A549 (cell line): ENCODE measurements at regions not wholly inside any gene's neighbourhood (a gene's known extent, or its start where the extent isn't known, plus 50 kb on each side); places are given as distances from the start of the nearest gene placed in this dataset.
"Not testable (repeated sequence)": the region's sequence is repeated elsewhere in the genome, so short reads cannot be mapped to it uniquely, and the experiment has no call there.

ENCODE experiments used
- ATAC-seq, 2 experiments: fragments of 200-7000 bp in 1 of 2; fragments of >200 bp in 1 of 2; cut with Nextera tagmentation in 1 of 2; cut with Tn5 transposase in 1 of 2; 3 replicates each; pipeline versions ENCODE4 v1.8.0 to v1.9.1; 2018 to 2020; ENCODE audit warnings: mild to moderate bottlenecking in 1 of 2, moderate library complexity in 1 of 2
- CTCF ChIA-PET: fragments of 300-600 bp; sonication (Branson Sonifier 250); formaldehyde crosslinking; extraction: SDS; loops from one replicate; lab custom pipeline; 2021; ENCODE audit warnings: antibody characterized with exemption, inconsistent platforms; lab: Yijun Ruan, JAX
- POLR2A ChIA-PET: fragments of 350-600 bp; formaldehyde crosslinking; extraction: SDS; loops from one replicate; lab custom pipeline; 2021; ENCODE audit warnings: antibody characterized with exemption, inconsistent platforms; lab: Yijun Ruan, JAX
- DNase-seq, 2 experiments: peaks; one replicate each; pipeline versions ENCODE4 v3.0.0 to v3.0.0-alpha.2; 2011 to 2016; ENCODE audit warnings: low read depth in 1 of 2, low spot score in 1 of 2
- FAIRE-seq: peaks from 2 replicates; lab custom pipeline; 2011; peaks lifted over from hg19 to GRCh38; lab: Jason Lieb, UNC
- H3K27ac ChIP-seq, 2 experiments: fragments of >200 bp; sonication (Bioruptor Twin); formaldehyde crosslinking; 3 replicates each; pipeline ENCODE4 v1.5.1; 2016 to 2017
- H3K4me1 ChIP-seq: fragments of >200 bp; sonication (Bioruptor Twin); formaldehyde crosslinking; 3 replicates; pipeline ENCODE4 v1.6.1; 2016
- H3K4me2 ChIP-seq: fragments of >200 bp; sonication (Bioruptor Twin); formaldehyde crosslinking; 3 replicates; pipeline ENCODE4 v1.6.1; 2016
- H3K4me3 ChIP-seq: fragments of >200 bp; sonication (Bioruptor Twin); formaldehyde crosslinking; 3 replicates; pipeline ENCODE4 v1.5.1; 2016
- H3K9me3 ChIP-seq: fragments of >200 bp; sonication (Bioruptor Twin); formaldehyde crosslinking; 3 replicates; pipeline ENCODE4 v1.6.1; 2016
- EP300 ChIP-seq, 2 experiments: fragments of >200 bp; sonication (Bioruptor Twin); formaldehyde crosslinking; IDR thresholded peaks; 2 replicates in 1 of 2; 3 replicates in 1 of 2; pipeline ENCODE4 v1.6.1; 2016 to 2017
- FOXS1 ChIP-seq: fragments of 250-450 bp; sonication (Bioruptor Pico); IDR thresholded peaks from 2 replicates; pipeline ENCODE4 v1.5.0; 2020; ENCODE audit warnings: mild to moderate bottlenecking, moderate library complexity
- GATA3 ChIP-seq: IDR thresholded peaks from 2 replicates; pipeline ENCODE4 v1.6.1; 2012; ENCODE audit warnings: borderline replicate concordance
- JUN ChIP-seq, 2 experiments: fragments of >200 bp; sonication (Bioruptor Twin); formaldehyde crosslinking; IDR thresholded peaks; 2 replicates in 1 of 2; 3 replicates in 1 of 2; pipeline ENCODE4 v1.6.1; 2016 to 2017
- KDM5A ChIP-seq: fragments of 200-600 bp; sonication (generic); IDR thresholded peaks from 2 replicates; pipeline ENCODE4 v1.6.1; 2016; ENCODE audit warnings: antibody characterized with exemption, mild to moderate bottlenecking
- NFE2L2 ChIP-seq: fragments of 150-350 bp; conservative IDR thresholded peaks from 2 replicates; pipeline ENCODE4 v1.6.1; 2014; ENCODE audit warnings: low read length
- NPAS2 ChIP-seq: fragments of 250-450 bp; sonication (Bioruptor Pico); IDR thresholded peaks from 2 replicates; pipeline ENCODE4 v1.8.0; 2022; ENCODE audit warnings: mild to moderate bottlenecking, moderate library complexity, borderline replicate concordance
- RAD21 ChIP-seq, 2 experiments: fragments of >200 bp in 1 of 2; sonication (Bioruptor Twin) in 1 of 2; formaldehyde crosslinking in 1 of 2; IDR thresholded peaks in 1 of 2; conservative IDR thresholded peaks in 1 of 2; 2 replicates in 1 of 2; 3 replicates in 1 of 2; pipeline ENCODE4 v1.6.1; 2012 to 2018; ENCODE audit warnings: inconsistent platforms in 1 of 2
- RARB ChIP-seq: fragments of 250-450 bp; sonication (Bioruptor Pico); IDR thresholded peaks from 2 replicates; pipeline ENCODE4 v1.8.0; 2021; ENCODE audit warnings: mild to moderate bottlenecking, moderate library complexity
- RCOR1 ChIP-seq: fragments of 150-350 bp; IDR thresholded peaks from 2 replicates; pipeline ENCODE4 v1.6.1; 2014; ENCODE audit warnings: antibody characterized with exemption, low read length, low read depth
- RFX5 ChIP-seq: fragments of 450-650 bp; IDR thresholded peaks from 2 replicates; pipeline ENCODE4 v1.7.1; 2014; ENCODE audit warnings: antibody characterized with exemption, mild to moderate bottlenecking, moderate library complexity
- SMC3 ChIP-seq: fragments of >200 bp; sonication (Bioruptor Twin); formaldehyde crosslinking; IDR thresholded peaks from 3 replicates; pipeline ENCODE4 v1.6.1; 2018; ENCODE audit warnings: inconsistent platforms
- TP53 ChIP-seq: fragments of 250-450 bp; sonication (Bioruptor Pico); IDR thresholded peaks from 2 replicates; pipeline ENCODE4 v1.5.0; 2021; ENCODE audit warnings: mild to moderate bottlenecking, moderate library complexity
- ZC3H11A ChIP-seq: fragments of 450-650 bp; IDR thresholded peaks from 2 replicates; pipeline ENCODE4 v1.6.1; 2014; ENCODE audit warnings: antibody characterized with exemption, mild to moderate bottlenecking
- ZNF302 ChIP-seq: fragments of 250-450 bp; sonication (Bioruptor Pico); IDR thresholded peaks from 2 replicates; pipeline ENCODE4 v1.9.0; 2021; ENCODE audit warnings: inconsistent platforms, mild to moderate bottlenecking, moderate library complexity
- WGBS: methylation state at CpG from one replicate; pipeline ENCODE4 v1.1.6; 2017; ENCODE audit errors: missing lambda C conversion rate; 5-methylcytosine and 5-hydroxymethylcytosine counted together
- TF ChIP-seq, protein P1 (sequence below): fragments of >200 bp; sonication (Bioruptor Twin); formaldehyde crosslinking; IDR thresholded peaks from 3 replicates; pipeline ENCODE4 v1.5.1; 2016
- TF ChIP-seq, protein P2 (sequence below): fragments of 200-600 bp; sonication (generic); IDR thresholded peaks from 2 replicates; pipeline ENCODE4 v1.6.1; 2016; ENCODE audit warnings: antibody characterized with exemption, mild to moderate bottlenecking, moderate library complexity
- TF ChIP-seq, protein P3 (sequence below): fragments of 250-450 bp; sonication (Bioruptor Pico); IDR thresholded peaks from 2 replicates; pipeline ENCODE4 v1.5.0; 2020; ENCODE audit warnings: low read depth, mild to moderate bottlenecking, moderate library complexity
- TF ChIP-seq, protein P4 (sequence below): IDR thresholded peaks from 2 replicates; pipeline ENCODE4 v1.6.1; 2012
- TF ChIP-seq, protein P5 (sequence below): fragments of 250-450 bp; sonication (Bioruptor Pico); IDR thresholded peaks from 2 replicates; pipeline ENCODE4 v1.5.0; 2021; ENCODE audit warnings: mild to moderate bottlenecking, moderate library complexity, borderline replicate concordance

DNA sequence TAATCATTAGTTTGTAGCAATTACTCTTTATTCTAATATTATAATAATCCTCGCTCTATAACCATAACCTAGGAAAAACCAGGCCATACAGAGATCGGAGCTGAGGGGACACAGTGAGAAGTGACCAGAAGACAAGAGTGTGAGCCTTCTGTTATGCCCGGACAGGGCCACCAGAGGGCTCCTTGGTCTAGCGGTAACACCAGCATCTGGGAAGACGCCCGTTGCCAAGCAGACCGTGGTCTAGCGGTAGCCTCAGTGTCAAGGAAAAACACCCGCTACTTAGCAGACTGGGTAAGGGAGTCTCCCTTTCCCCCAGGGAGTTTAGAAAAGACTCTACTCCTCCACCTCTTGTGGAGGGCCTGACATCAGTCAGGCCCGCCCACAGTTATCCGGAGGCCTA is 235.9 kb upstream of the ACO1 start:
- ATAC-seq, FAIRE-seq, H3K4me3 ChIP-seq, H3K4me1 ChIP-seq, H3K27ac ChIP-seq, DNase-seq, POLR2A ChIA-PET, H3K4me2 ChIP-seq, H3K9me3 ChIP-seq: not testable (repeated sequence)
- CTCF ChIA-PET: interaction anchor here (1.5 kb wide), 1 partner anchor 105 kb away, joined by 4 read pairs; no protein-coding TSS in a partner anchor
- peak in 1 of 2 experiments; percentile 26; a peak in 2 of 5 replicates for TF ChIP-seq RAD21 (conservative IDR thresholded peaks at IDR 0.05 in 1 of 2, IDR thresholded peaks at IDR 0.05 in 1 of 2)
- TF ChIP-seq, protein P1, sequence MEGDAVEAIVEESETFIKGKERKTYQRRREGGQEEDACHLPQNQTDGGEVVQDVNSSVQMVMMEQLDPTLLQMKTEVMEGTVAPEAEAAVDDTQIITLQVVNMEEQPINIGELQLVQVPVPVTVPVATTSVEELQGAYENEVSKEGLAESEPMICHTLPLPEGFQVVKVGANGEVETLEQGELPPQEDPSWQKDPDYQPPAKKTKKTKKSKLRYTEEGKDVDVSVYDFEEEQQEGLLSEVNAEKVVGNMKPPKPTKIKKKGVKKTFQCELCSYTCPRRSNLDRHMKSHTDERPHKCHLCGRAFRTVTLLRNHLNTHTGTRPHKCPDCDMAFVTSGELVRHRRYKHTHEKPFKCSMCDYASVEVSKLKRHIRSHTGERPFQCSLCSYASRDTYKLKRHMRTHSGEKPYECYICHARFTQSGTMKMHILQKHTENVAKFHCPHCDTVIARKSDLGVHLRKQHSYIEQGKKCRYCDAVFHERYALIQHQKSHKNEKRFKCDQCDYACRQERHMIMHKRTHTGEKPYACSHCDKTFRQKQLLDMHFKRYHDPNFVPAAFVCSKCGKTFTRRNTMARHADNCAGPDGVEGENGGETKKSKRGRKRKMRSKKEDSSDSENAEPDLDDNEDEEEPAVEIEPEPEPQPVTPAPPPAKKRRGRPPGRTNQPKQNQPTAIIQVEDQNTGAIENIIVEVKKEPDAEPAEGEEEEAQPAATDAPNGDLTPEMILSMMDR: peak; percentile 28; the same call in 2 of the 3 replicates
- WGBS: 18% methylated on average over 10 of the region's 11 CpGs

DNA sequence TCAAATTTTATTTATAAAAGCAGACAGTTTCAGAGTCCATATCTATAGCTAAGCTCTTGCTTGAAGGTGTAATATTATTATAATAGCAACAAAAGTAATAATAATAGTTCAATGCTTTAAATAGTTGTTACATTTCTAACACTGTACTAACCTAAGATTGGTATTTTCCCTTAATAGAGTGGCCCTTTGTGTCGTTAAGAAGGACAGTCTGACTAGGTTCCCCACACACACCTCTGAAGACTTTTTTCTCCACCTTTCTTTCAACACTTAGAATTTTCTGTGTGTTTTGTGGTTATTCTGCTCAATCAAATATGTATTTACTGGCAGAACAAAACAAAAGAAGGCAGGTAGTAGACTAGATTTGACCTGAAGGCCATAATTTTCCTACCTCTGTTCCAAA is 223.2 kb upstream of the ACO1 start:
- Histone ChIP-seq H3K27ac (no peak overlapping the region), H3K9me3 (no peaks in the 10 kb centered on the region), H3K4me3 (no peak overlapping the region), H3K4me2 (no peak overlapping the region), H3K4me1 (no peaks in the 10 kb centered on the region)
- no peak for DNase-seq
- ChIA-PET CTCF (no interaction called here), POLR2A (no interaction called here)
- FAIRE-seq: no peak
- WGBS: 0% methylated on average over 1 of the region's 1 CpG
- no peak for TF ChIP-seq ZNF302 (CRISPR knock-in tag)
- TF ChIP-seq, protein P2, sequence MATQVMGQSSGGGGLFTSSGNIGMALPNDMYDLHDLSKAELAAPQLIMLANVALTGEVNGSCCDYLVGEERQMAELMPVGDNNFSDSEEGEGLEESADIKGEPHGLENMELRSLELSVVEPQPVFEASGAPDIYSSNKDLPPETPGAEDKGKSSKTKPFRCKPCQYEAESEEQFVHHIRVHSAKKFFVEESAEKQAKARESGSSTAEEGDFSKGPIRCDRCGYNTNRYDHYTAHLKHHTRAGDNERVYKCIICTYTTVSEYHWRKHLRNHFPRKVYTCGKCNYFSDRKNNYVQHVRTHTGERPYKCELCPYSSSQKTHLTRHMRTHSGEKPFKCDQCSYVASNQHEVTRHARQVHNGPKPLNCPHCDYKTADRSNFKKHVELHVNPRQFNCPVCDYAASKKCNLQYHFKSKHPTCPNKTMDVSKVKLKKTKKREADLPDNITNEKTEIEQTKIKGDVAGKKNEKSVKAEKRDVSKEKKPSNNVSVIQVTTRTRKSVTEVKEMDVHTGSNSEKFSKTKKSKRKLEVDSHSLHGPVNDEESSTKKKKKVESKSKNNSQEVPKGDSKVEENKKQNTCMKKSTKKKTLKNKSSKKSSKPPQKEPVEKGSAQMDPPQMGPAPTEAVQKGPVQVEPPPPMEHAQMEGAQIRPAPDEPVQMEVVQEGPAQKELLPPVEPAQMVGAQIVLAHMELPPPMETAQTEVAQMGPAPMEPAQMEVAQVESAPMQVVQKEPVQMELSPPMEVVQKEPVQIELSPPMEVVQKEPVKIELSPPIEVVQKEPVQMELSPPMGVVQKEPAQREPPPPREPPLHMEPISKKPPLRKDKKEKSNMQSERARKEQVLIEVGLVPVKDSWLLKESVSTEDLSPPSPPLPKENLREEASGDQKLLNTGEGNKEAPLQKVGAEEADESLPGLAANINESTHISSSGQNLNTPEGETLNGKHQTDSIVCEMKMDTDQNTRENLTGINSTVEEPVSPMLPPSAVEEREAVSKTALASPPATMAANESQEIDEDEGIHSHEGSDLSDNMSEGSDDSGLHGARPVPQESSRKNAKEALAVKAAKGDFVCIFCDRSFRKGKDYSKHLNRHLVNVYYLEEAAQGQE: no peak
- TF ChIP-seq, protein P1: no peak
- no peak for TF ChIP-seq RFX5
- TF ChIP-seq NFE2L2: no peak
- TF ChIP-seq EP300 (IDR thresholded peaks at IDR 0.05): no peak
- TF ChIP-seq, protein P3, sequence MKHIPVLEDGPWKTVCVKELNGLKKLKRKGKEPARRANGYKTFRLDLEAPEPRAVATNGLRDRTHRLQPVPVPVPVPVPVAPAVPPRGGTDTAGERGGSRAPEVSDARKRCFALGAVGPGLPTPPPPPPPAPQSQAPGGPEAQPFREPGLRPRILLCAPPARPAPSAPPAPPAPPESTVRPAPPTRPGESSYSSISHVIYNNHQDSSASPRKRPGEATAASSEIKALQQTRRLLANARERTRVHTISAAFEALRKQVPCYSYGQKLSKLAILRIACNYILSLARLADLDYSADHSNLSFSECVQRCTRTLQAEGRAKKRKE (CRISPR knock-in tag): no peak
- TF ChIP-seq RAD21 (conservative IDR thresholded peaks at IDR 0.05 in 1 of 2, IDR thresholded peaks at IDR 0.05 in 1 of 2): no peak
- no peak for TF ChIP-seq FOXS1
- ATAC-seq: no peak

DNA sequence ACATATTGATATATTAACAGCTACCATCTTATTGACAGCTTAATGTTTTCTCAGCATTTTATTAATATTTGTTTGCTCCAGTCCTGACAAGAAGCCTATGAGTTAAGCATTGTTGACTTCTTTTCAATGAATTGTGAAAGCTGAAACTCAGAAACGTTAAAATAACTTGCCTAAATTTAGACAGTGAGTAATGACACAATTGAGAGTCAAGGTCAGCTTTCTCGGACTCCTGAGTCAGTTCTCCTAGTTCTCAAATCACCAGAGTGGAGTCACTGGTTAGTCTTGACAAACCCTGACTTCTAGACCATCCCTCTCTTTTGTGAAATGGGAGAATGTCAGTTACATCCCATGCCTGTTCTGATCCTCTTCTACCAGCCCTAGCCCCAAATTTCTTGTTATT is 222.7 kb upstream of the ACO1 start:
- Histone ChIP-seq H3K4me1 (no peaks in the 10 kb centered on the region), H3K4me3 (no peak overlapping the region), H3K27ac (no peak overlapping the region), H3K9me3 (no peaks in the 10 kb centered on the region), H3K4me2 (no peak overlapping the region)
- DNase-seq (no peak), ATAC-seq (no peak), FAIRE-seq (no peak)
- WGBS: 1% methylated on average over 2 of the region's 2 CpGs
- TF ChIP-seq TP53 (CRISPR knock-in tag): no peak
- no peak for TF ChIP-seq NPAS2 (CRISPR knock-in tag)
- TF ChIP-seq, protein P4, sequence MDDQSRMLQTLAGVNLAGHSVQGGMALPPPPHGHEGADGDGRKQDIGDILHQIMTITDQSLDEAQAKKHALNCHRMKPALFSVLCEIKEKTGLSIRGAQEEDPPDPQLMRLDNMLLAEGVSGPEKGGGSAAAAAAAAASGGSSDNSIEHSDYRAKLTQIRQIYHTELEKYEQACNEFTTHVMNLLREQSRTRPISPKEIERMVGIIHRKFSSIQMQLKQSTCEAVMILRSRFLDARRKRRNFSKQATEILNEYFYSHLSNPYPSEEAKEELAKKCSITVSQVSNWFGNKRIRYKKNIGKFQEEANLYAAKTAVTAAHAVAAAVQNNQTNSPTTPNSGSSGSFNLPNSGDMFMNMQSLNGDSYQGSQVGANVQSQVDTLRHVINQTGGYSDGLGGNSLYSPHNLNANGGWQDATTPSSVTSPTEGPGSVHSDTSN: no peak
- no peak for TF ChIP-seq RARB
- TF ChIP-seq KDM5A: no peak
- TF ChIP-seq, protein P5, sequence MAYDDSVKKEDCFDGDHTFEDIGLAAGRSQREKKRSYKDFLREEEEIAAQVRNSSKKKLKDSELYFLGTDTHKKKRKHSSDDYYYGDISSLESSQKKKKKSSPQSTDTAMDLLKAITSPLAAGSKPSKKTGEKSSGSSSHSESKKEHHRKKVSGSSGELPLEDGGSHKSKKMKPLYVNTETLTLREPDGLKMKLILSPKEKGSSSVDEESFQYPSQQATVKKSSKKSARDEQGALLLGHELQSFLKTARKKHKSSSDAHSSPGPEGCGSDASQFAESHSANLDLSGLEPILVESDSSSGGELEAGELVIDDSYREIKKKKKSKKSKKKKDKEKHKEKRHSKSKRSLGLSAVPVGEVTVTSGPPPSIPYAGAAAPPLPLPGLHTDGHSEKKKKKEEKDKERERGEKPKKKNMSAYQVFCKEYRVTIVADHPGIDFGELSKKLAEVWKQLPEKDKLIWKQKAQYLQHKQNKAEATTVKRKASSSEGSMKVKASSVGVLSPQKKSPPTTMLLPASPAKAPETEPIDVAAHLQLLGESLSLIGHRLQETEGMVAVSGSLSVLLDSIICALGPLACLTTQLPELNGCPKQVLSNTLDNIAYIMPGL (CRISPR knock-in tag): no peak
- TF ChIP-seq RAD21 (conservative IDR thresholded peaks at IDR 0.05 in 1 of 2, IDR thresholded peaks at IDR 0.05 in 1 of 2): no peak
- TF ChIP-seq RCOR1: no peak
- TF ChIP-seq JUN (IDR thresholded peaks at IDR 0.05): no peak
- no peak for TF ChIP-seq GATA3
- TF ChIP-seq SMC3: no peak
- no peak for TF ChIP-seq ZC3H11A
- ChIA-PET CTCF (no interaction called here), POLR2A (no interaction called here)
